Activated CD4-positive, alpha-beta T cell treated with anti-CD3 and anti-CD28 coated beads, Interleukin-2, amount 10 ng/mL, durations not matched to agents 24 days and 14 days (primary cell): ENCODE measurements at regions not wholly inside any gene's neighbourhood (a gene's known extent, or its start where the extent isn't known, plus 50 kb on each side); places are given as distances from the start of the nearest gene placed in this dataset.

Source experiments
- DNase-seq: peaks from one replicate; pipeline ENCODE4 v3.0.0; 2022
- H3K27ac Mint-ChIP-seq: one replicate; pipeline ENCODE4 v1.8.0; 2022; ENCODE audit warnings: mild to moderate bottlenecking, mixed read lengths
- H3K27me3 Mint-ChIP-seq: one replicate; pipeline ENCODE4 v1.8.0; 2022; ENCODE audit warnings: mixed read lengths
- H3K36me3 Mint-ChIP-seq: one replicate; pipeline ENCODE4 v1.8.0; 2022; ENCODE audit warnings: low read depth, mild to moderate bottlenecking, mixed read lengths
- H3K4me1 Mint-ChIP-seq: one replicate; pipeline ENCODE4 v1.8.0; 2021; ENCODE audit warnings: mixed read lengths
- H3K4me3 Mint-ChIP-seq: one replicate; pipeline ENCODE4 v1.8.0; 2022; ENCODE audit warnings: mild to moderate bottlenecking, moderate library complexity, mixed read lengths
- H3K9me3 Mint-ChIP-seq: one replicate; pipeline ENCODE4 v1.8.0; 2021; ENCODE audit warnings: mixed read lengths
- intact Hi-C: fragments of 100-400 bp; cut with micrococcal nuclease; formaldehyde crosslinking; loops from one replicate; pipeline ENCODE4 v1.15.1; 2023

- H3K4me3 Mint-ChIP-seq: peak overlapping the region; percentile 73
- peaks cover 11% of the 10 kb centered on the region for H3K9me3 Mint-ChIP-seq
- peak overlapping the region; percentile 90 for H3K27ac Mint-ChIP-seq
- H3K36me3 Mint-ChIP-seq: peaks cover 5% of the 10 kb centered on the region
- peak; percentile 73 for DNase-seq
- H3K4me1 Mint-ChIP-seq: peaks cover 48% of the 10 kb centered on the region
- intact Hi-C loops: loop anchor here (1.0 kb wide), 1 partner anchor 17 kb away; no protein-coding TSS in a partner anchor
- no peaks in the 10 kb centered on the region for H3K27me3 Mint-ChIP-seq
Observed at GRCh38 chr3:59444294-59444671, 394.5 kb upstream of the CFAP20DC start.

- Mint-ChIP-seq H3K27me3 (no peaks in the 10 kb centered on the region), H3K4me3 (peak overlapping the region; percentile 73), H3K4me1 (peaks cover 44% of the 10 kb centered on the region), H3K36me3 (peaks cover 5% of the 10 kb centered on the region), H3K27ac (peak overlapping the region; percentile 90), H3K9me3 (peaks cover 7% of the 10 kb centered on the region)
- intact Hi-C loops: loop anchor here (1.0 kb wide), 1 partner anchor 16 kb away; no protein-coding TSS in a partner anchor
- DNase-seq: peak; percentile 66
Observed at GRCh38 chr3:59443618-59444293, 393.9 kb upstream of the CFAP20DC start.

- no peak overlapping the region for H3K4me3 Mint-ChIP-seq
- no peak for DNase-seq
- peaks cover 5% of the 10 kb centered on the region for H3K9me3 Mint-ChIP-seq
- intact Hi-C loops: no loop called here
- no peak overlapping the region for H3K27ac Mint-ChIP-seq
- peaks cover 35% of the 10 kb centered on the region for H3K4me1 Mint-ChIP-seq
- peaks cover 3% of the 10 kb centered on the region for H3K36me3 Mint-ChIP-seq
- no peaks in the 10 kb centered on the region for H3K27me3 Mint-ChIP-seq
Observed at GRCh38 chr3:59442046-59442445, 392.2 kb upstream of the CFAP20DC start.

- no peaks in the 10 kb centered on the region for H3K27me3 Mint-ChIP-seq
- H3K27ac Mint-ChIP-seq: no peak overlapping the region
- peaks cover 12% of the 10 kb centered on the region for H3K9me3 Mint-ChIP-seq
- H3K4me1 Mint-ChIP-seq: peaks cover 28% of the 10 kb centered on the region
- DNase-seq: no peak
- H3K4me3 Mint-ChIP-seq: no peak overlapping the region
- peaks cover under 1% of the 10 kb centered on the region for H3K36me3 Mint-ChIP-seq
- intact Hi-C loops: no loop called here
Observed at GRCh38 chr3:59440285-59441028, 390.6 kb upstream of the CFAP20DC start.

- peaks cover 23% of the 10 kb centered on the region for H3K9me3 Mint-ChIP-seq
- H3K4me3 Mint-ChIP-seq: no peak overlapping the region
- no peak overlapping the region for H3K27ac Mint-ChIP-seq
- H3K27me3 Mint-ChIP-seq: no peaks in the 10 kb centered on the region
- no peak for DNase-seq
- intact Hi-C loops: no loop called here
- H3K36me3 Mint-ChIP-seq: peaks cover 2% of the 10 kb centered on the region
- peaks cover 10% of the 10 kb centered on the region for H3K4me1 Mint-ChIP-seq
Observed at GRCh38 chr3:59438492-59438891, 388.7 kb upstream of the CFAP20DC start.

GRCh38 chr3:59436164-59436958, 386.5 kb upstream of the CFAP20DC start:
- H3K4me3 Mint-ChIP-seq: no peak overlapping the region
- no peaks in the 10 kb centered on the region for H3K27me3 Mint-ChIP-seq
- no peak overlapping the region for H3K27ac Mint-ChIP-seq
- H3K4me1 Mint-ChIP-seq: peaks cover 7% of the 10 kb centered on the region
- H3K9me3 Mint-ChIP-seq: peaks cover 29% of the 10 kb centered on the region
- intact Hi-C loops: no loop called here
- H3K36me3 Mint-ChIP-seq: peaks cover 2% of the 10 kb centered on the region
- DNase-seq: no peak

GRCh38 chr3:59433546-59433945, 383.7 kb upstream of the CFAP20DC start:
- no peak for DNase-seq
- H3K4me3 Mint-ChIP-seq: no peak overlapping the region
- H3K27me3 Mint-ChIP-seq: no peaks in the 10 kb centered on the region
- peaks cover 29% of the 10 kb centered on the region for H3K9me3 Mint-ChIP-seq
- peaks cover 10% of the 10 kb centered on the region for H3K4me1 Mint-ChIP-seq
- H3K36me3 Mint-ChIP-seq: peaks cover 2% of the 10 kb centered on the region
- intact Hi-C loops: no loop called here
- no peak overlapping the region for H3K27ac Mint-ChIP-seq

GRCh38 chr3:59432665-59433064, 382.8 kb upstream of the CFAP20DC start:
- intact Hi-C loops: no loop called here
- Mint-ChIP-seq H3K4me3 (no peak overlapping the region), H3K27me3 (no peaks in the 10 kb centered on the region), H3K9me3 (peaks cover 24% of the 10 kb centered on the region), H3K36me3 (peaks cover 2% of the 10 kb centered on the region), H3K27ac (no peak overlapping the region), H3K4me1 (peaks cover 15% of the 10 kb centered on the region)
- no peak for DNase-seq

- peaks cover 29% of the 10 kb centered on the region for H3K4me1 Mint-ChIP-seq
- H3K27me3 Mint-ChIP-seq: no peaks in the 10 kb centered on the region
- H3K27ac Mint-ChIP-seq: no peak overlapping the region
- H3K36me3 Mint-ChIP-seq: peaks cover 2% of the 10 kb centered on the region
- intact Hi-C loops: no loop called here
- H3K4me3 Mint-ChIP-seq: no peak overlapping the region
- peaks cover 17% of the 10 kb centered on the region for H3K9me3 Mint-ChIP-seq
- DNase-seq: no peak
Observed at GRCh38 chr3:59430341-59430740, 380.5 kb upstream of the CFAP20DC start.

GRCh38 chr3:59429198-59429597, 379.4 kb upstream of the CFAP20DC start:
- H3K9me3 Mint-ChIP-seq: peaks cover 7% of the 10 kb centered on the region
- H3K27ac Mint-ChIP-seq: peak overlapping the region; percentile 8
- no peak for DNase-seq
- H3K36me3 Mint-ChIP-seq: peaks cover under 1% of the 10 kb centered on the region
- no peak overlapping the region for H3K4me3 Mint-ChIP-seq
- no peaks in the 10 kb centered on the region for H3K27me3 Mint-ChIP-seq
- intact Hi-C loops: loop anchor here (5.0 to 10.0 kb wide), 2 partner anchors 117 to 214 kb away; no protein-coding TSS in a partner anchor
- peaks cover 38% of the 10 kb centered on the region for H3K4me1 Mint-ChIP-seq

GRCh38 chr3:59426821-59427565, 377.2 kb upstream of the CFAP20DC start:
- Mint-ChIP-seq H3K36me3 (no peaks in the 10 kb centered on the region), H3K27ac (peak overlapping the region; percentile 81), H3K4me1 (peaks cover 52% of the 10 kb centered on the region), H3K4me3 (peak overlapping the region; percentile 4), H3K9me3 (peaks cover 4% of the 10 kb centered on the region), H3K27me3 (no peaks in the 10 kb centered on the region)
- intact Hi-C loops: loop anchor here (1.0 to 10.0 kb wide), 7 partner anchors 17 to 212 kb away; no protein-coding TSS in a partner anchor
- no peak for DNase-seq

GRCh38 chr3:59425942-59426341, 376.1 kb upstream of the CFAP20DC start:
- Mint-ChIP-seq H3K4me3 (peak overlapping the region; percentile 29), H3K36me3 (no peaks in the 10 kb centered on the region), H3K9me3 (peaks cover 8% of the 10 kb centered on the region), H3K27me3 (no peaks in the 10 kb centered on the region), H3K27ac (peak overlapping the region; percentile 81), H3K4me1 (peaks cover 52% of the 10 kb centered on the region)
- intact Hi-C loops: loop anchor here (1.0 to 10.0 kb wide), 4 partner anchors 38 to 211 kb away; no protein-coding TSS in a partner anchor
- DNase-seq: peak; percentile 77

GRCh38 chr3:59425371-59425770, 375.5 kb upstream of the CFAP20DC start:
- Mint-ChIP-seq H3K9me3 (peaks cover 10% of the 10 kb centered on the region), H3K27me3 (no peaks in the 10 kb centered on the region), H3K27ac (peak overlapping the region; percentile 81), H3K4me3 (peak overlapping the region; percentile 29), H3K36me3 (no peaks in the 10 kb centered on the region), H3K4me1 (peaks cover 52% of the 10 kb centered on the region)
- intact Hi-C loops: loop anchor here (5.0 to 10.0 kb wide), 2 partner anchors 113 to 211 kb away; no protein-coding TSS in a partner anchor
- no peak for DNase-seq
